H9 (cell line): ENCODE measurements at regions not wholly inside any gene's neighbourhood (a gene's known extent, or its start where the extent isn't known, plus 50 kb on each side); places are given as distances from the start of the nearest gene placed in this dataset.

ENCODE experiments used
- DNase-seq: peaks from one replicate; pipeline ENCODE4 v3.0.0-alpha.2; 2017
- H2AFZ ChIP-seq: one replicate; pipeline ENCODE4 v1.6.1; 2013; ENCODE audit warnings: mild to moderate bottlenecking, low read length, control low read depth, moderate library complexity
- H2AK5ac ChIP-seq: 2 replicates; pipeline ENCODE4 v1.6.1; 2013; ENCODE audit warnings: low read length, control low read depth, mixed read lengths; ENCODE audit not compliant: insufficient read length
- H2BK120ac ChIP-seq: one replicate; pipeline ENCODE4 v1.6.1; 2013; ENCODE audit warnings: low read depth, mild to moderate bottlenecking, low read length, control low read depth, inconsistent platforms; ENCODE audit not compliant: poor library complexity, severe bottlenecking
- H2BK12ac ChIP-seq: 2 replicates; pipeline ENCODE4 v1.6.1; 2013; ENCODE audit warnings: low read length, control low read depth, mixed read lengths, low read depth; ENCODE audit not compliant: insufficient read length
- H2BK15ac ChIP-seq: 2 replicates; pipeline ENCODE4 v1.6.1; 2013; ENCODE audit warnings: low read depth, low read length, control low read depth
- H2BK20ac ChIP-seq: one replicate; pipeline ENCODE4 v1.6.1; 2013; ENCODE audit warnings: low read depth, mild to moderate bottlenecking, low read length, control low read depth, inconsistent platforms; ENCODE audit not compliant: poor library complexity, severe bottlenecking
- H2BK5ac ChIP-seq: 2 replicates; pipeline ENCODE4 v1.6.1; 2013; ENCODE audit warnings: low read length, control low read depth, mixed read lengths; ENCODE audit not compliant: insufficient read length
- H3K14ac ChIP-seq: 2 replicates; pipeline ENCODE4 v1.6.1; 2013; ENCODE audit warnings: low read length, control low read depth; ENCODE audit not compliant: insufficient read depth
- H3K18ac ChIP-seq: 2 replicates; pipeline ENCODE4 v1.6.1; 2013; ENCODE audit warnings: low read depth, mild to moderate bottlenecking, mixed read lengths, low read length, control low read depth; ENCODE audit not compliant: insufficient read length
- H3K23ac ChIP-seq: 2 replicates; pipeline ENCODE4 v1.6.1; 2013; ENCODE audit warnings: low read length, control low read depth, mixed read lengths, low read depth; ENCODE audit not compliant: insufficient read length
- H3K23me2 ChIP-seq: 2 replicates; pipeline ENCODE4 v1.6.1; 2013; ENCODE audit warnings: low read depth, mild to moderate bottlenecking, mixed read lengths, low read length, control low read depth; ENCODE audit not compliant: insufficient read length, poor library complexity, severe bottlenecking
- H3K27ac ChIP-seq: 2 replicates; pipeline ENCODE4 v1.5.1; 2013; ENCODE audit warnings: low read length, control low read depth, mixed read lengths, low read depth; ENCODE audit not compliant: insufficient read length
- H3K27me3 ChIP-seq: 2 replicates; pipeline ENCODE4 v1.6.1; 2013; ENCODE audit warnings: low read length, control low read depth, inconsistent platforms; ENCODE audit not compliant: insufficient read depth
- H3K4ac ChIP-seq: 2 replicates; pipeline ENCODE4 v1.6.1; 2013; ENCODE audit warnings: low read depth, mild to moderate bottlenecking, control low read depth, inconsistent platforms, low read length, moderate library complexity
- H3K4me1 ChIP-seq: 2 replicates; pipeline ENCODE4 v1.6.1; 2013; ENCODE audit warnings: low read length, control low read depth, inconsistent platforms; ENCODE audit not compliant: insufficient read depth
- H3K4me2 ChIP-seq: 2 replicates; pipeline ENCODE4 v1.6.1; 2013; ENCODE audit warnings: low read length, control low read depth, mixed read lengths; ENCODE audit not compliant: insufficient read length, insufficient read depth
- H3K56ac ChIP-seq: 2 replicates; pipeline ENCODE4 v1.6.1; 2013; ENCODE audit warnings: low read depth, mild to moderate bottlenecking, mixed read lengths, low read length, control low read depth; ENCODE audit not compliant: insufficient read length
- H3K79me1 ChIP-seq: 2 replicates; pipeline ENCODE4 v1.6.1; 2013; ENCODE audit warnings: low read depth, mild to moderate bottlenecking, moderate library complexity, low read length, control low read depth, inconsistent platforms; ENCODE audit not compliant: insufficient read depth, poor library complexity, severe bottlenecking
- H3K79me2 ChIP-seq: 2 replicates; pipeline ENCODE4 v1.6.1; 2013; ENCODE audit warnings: low read length, control low read depth, inconsistent platforms; ENCODE audit not compliant: insufficient read depth
- H3K9ac ChIP-seq: 2 replicates; pipeline ENCODE4 v1.6.1; 2013; ENCODE audit warnings: low read length, control low read depth, mixed read lengths; ENCODE audit not compliant: insufficient read length; ENCODE audit errors: extremely low read depth
- H3K9me3 ChIP-seq: one replicate; pipeline ENCODE4 v1.6.1; 2013; ENCODE audit warnings: low read depth, low read length, inconsistent platforms; ENCODE audit not compliant: control insufficient read depth
- H3T11ph ChIP-seq: one replicate; pipeline ENCODE4 v1.6.1; 2013; ENCODE audit warnings: mild to moderate bottlenecking, low read length, control low read depth, inconsistent platforms
- H4K20me1 ChIP-seq: one replicate; pipeline ENCODE4 v1.6.1; 2013; ENCODE audit not compliant: control insufficient read depth, insufficient read length, insufficient read depth
- H4K5ac ChIP-seq: 2 replicates; pipeline ENCODE4 v1.6.1; 2013; ENCODE audit warnings: low read depth, mild to moderate bottlenecking, mixed read lengths, low read length, control low read depth; ENCODE audit not compliant: insufficient read length
- H4K8ac ChIP-seq: replicated peaks from 2 replicates; pipeline ENCODE4 v1.6.1; 2013; ENCODE audit warnings: low read length, control low read depth, mixed read lengths, low read depth; ENCODE audit not compliant: insufficient read length
- H4K91ac ChIP-seq: 2 replicates; pipeline ENCODE4 v1.6.1; 2013; ENCODE audit warnings: low read depth, mild to moderate bottlenecking, moderate library complexity, mixed read lengths, low read length, control low read depth; ENCODE audit not compliant: insufficient read length
- H3K27ac Mint-ChIP-seq, 3 experiments: 2 replicates in 2 of 3; 3 replicates in 1 of 3; pipeline ENCODE4 v1.8.0; 2020 to 2021; ENCODE audit warnings: mixed read lengths in 3 of 3, mild to moderate bottlenecking in 1 of 3, moderate library complexity in 1 of 3
- H3K27me3 Mint-ChIP-seq: 2 replicates; pipeline ENCODE4 v1.8.0; 2021; ENCODE audit warnings: low read depth, mild to moderate bottlenecking, moderate library complexity, mixed read lengths
- H3K36me3 Mint-ChIP-seq, 3 experiments: 2 replicates in 2 of 3; 3 replicates in 1 of 3; pipeline ENCODE4 v1.8.0; 2020 to 2021; ENCODE audit warnings: low read depth in 3 of 3, mixed read lengths in 3 of 3; ENCODE audit not compliant: insufficient read depth in 1 of 3
- H3K4me1 Mint-ChIP-seq, 2 experiments: 2 replicates each; pipeline ENCODE4 v1.8.0; 2020; ENCODE audit warnings: mixed read lengths in 2 of 2
- H3K4me3 Mint-ChIP-seq, 2 experiments: 2 replicates in 1 of 2; 3 replicates in 1 of 2; pipeline ENCODE4 v1.8.0; 2020 to 2021; ENCODE audit warnings: mild to moderate bottlenecking in 2 of 2, mixed read lengths in 2 of 2, moderate library complexity in 1 of 2
- H3K9me3 Mint-ChIP-seq, 2 experiments: 2 replicates in 1 of 2; 3 replicates in 1 of 2; pipeline ENCODE4 v1.8.0; 2020; ENCODE audit warnings: mild to moderate bottlenecking in 2 of 2, mixed read lengths in 2 of 2, moderate library complexity in 1 of 2
- CTCF ChIP-seq: fragments of 200-600 bp; sonication (generic); conservative IDR thresholded peaks from 3 replicates; pipeline ENCODE4 v1.8.0; 2021; ENCODE audit warnings: antibody characterized with exemption, mild to moderate bottlenecking
- WGBS: extraction: QIAGEN DNeasy Blood & Tissue Kit; methylation state at CpG from one replicate; pipeline ENCODE4 v1.1.7; 2013; ENCODE audit warnings: missing lambda C conversion rate, low lambda C conversion rate, mixed read lengths; ENCODE audit not compliant: insufficient read length; ENCODE audit errors: extremely low coverage; 5-methylcytosine and 5-hydroxymethylcytosine counted together

GRCh38 chr18:1306641-1307040, 402.0 kb downstream of the ADCYAP1 start:
- no peak overlapping the region for H2BK120ac ChIP-seq
- no peak overlapping the region for H3K4me2 ChIP-seq
- no peak overlapping the region for H4K91ac ChIP-seq
- Mint-ChIP-seq H3K27ac (no peak overlapping the region), H3K36me3 (no peaks in the 10 kb centered on the region), H3K4me3 (no peak overlapping the region), H3K4me1 (peaks cover 6 to 9% of the 10 kb centered on the region in 2 experiments), H3K27me3 (no peaks in the 10 kb centered on the region), H3K9me3 (peaks cover 0 to 5% of the 10 kb centered on the region in 2 experiments; a peak in 1 of 5 replicates)
- H4K5ac ChIP-seq, result no peak overlapping the region
- H2BK20ac ChIP-seq, result no peak overlapping the region
- H3K56ac ChIP-seq, result no peak overlapping the region
- no peak overlapping the region for H4K8ac ChIP-seq
- H3K4me1 ChIP-seq, result no peaks in the 10 kb centered on the region; the same call in 1 of the 2 replicates
- H2AFZ ChIP-seq, result no peak overlapping the region
- no peaks in the 10 kb centered on the region for H4K20me1 ChIP-seq
- no peak overlapping the region for H3K23ac ChIP-seq
- no peak overlapping the region for H2BK12ac ChIP-seq
- TF ChIP-seq CTCF, result no peak
- no peaks in the 10 kb centered on the region for H3K9me3 ChIP-seq
- no peaks in the 10 kb centered on the region for H3K79me1 ChIP-seq
- H3K18ac ChIP-seq, result no peak overlapping the region
- H3K14ac ChIP-seq, result no peak overlapping the region
- H3K27me3 ChIP-seq, result no peaks in the 10 kb centered on the region
- no peak overlapping the region for H2BK5ac ChIP-seq
- H3K9ac ChIP-seq, result no peak overlapping the region
- H3K23me2 ChIP-seq, result no peaks in the 10 kb centered on the region
- H3K27ac ChIP-seq, result no peak overlapping the region
- H3K79me2 ChIP-seq, result no peaks in the 10 kb centered on the region
- H2BK15ac ChIP-seq, result no peak overlapping the region
- H3T11ph ChIP-seq, result no peak overlapping the region
- no peak for DNase-seq
- no CpG with 5 or more reads among the region's 2 CpGs for WGBS
- no peak overlapping the region for H3K4ac ChIP-seq
- H2AK5ac ChIP-seq, result no peak overlapping the region
